B cell (primary cell): ENCODE measurements at regions not wholly inside any gene's neighbourhood (a gene's known extent, or its start where the extent isn't known, plus 50 kb on each side); places are given as distances from the start of the nearest gene placed in this dataset.

Source experiments
- ATAC-seq: fragments of 200-7000 bp; cut with Tn5 transposase; one replicate; pipeline ENCODE4 v1.10.0; 2021; ENCODE audit warnings: low read depth, mild to moderate bottlenecking, moderate number of reproducible peaks, moderate library complexity
- CTCF ChIA-PET: fragments of 350-600 bp; sonication (Branson Sonifier 250); formaldehyde crosslinking; loops from one replicate; lab custom pipeline; 2021; ENCODE audit warnings: antibody characterized with exemption, inconsistent platforms; lab: Charles Lee
- POLR2A ChIA-PET: fragments of 350-600 bp; sonication (Branson Sonifier 250); formaldehyde crosslinking; loops from one replicate; lab custom pipeline; 2021; ENCODE audit warnings: antibody characterized with exemption; lab: Charles Lee
- DNase-seq: peaks from one replicate; pipeline ENCODE4 v3.0.0; 2013
- H2AFZ ChIP-seq: 2 replicates; pipeline ENCODE4 v1.6.1; 2012; ENCODE audit warnings: mild to moderate bottlenecking, low read depth, low read length; ENCODE audit not compliant: insufficient read depth, poor library complexity, severe bottlenecking
- H3K27ac ChIP-seq, 2 donors: 1 replicate in 1 of 2; 2 replicates in 1 of 2; pipeline ENCODE4 v1.5.1; 2012 to 2013; ENCODE audit warnings: low read length in 2 of 2, mild to moderate bottlenecking in 2 of 2, moderate library complexity in 1 of 2
- H3K27me3 ChIP-seq, 4 experiments: fragments of 200-600 bp in 1 of 4; sonication (generic) in 1 of 4; replicated peaks in 1 of 4; 1 replicate in 2 of 4; 2 replicates in 2 of 4; pipeline versions ENCODE4 v1.6.1 to v1.7.0; 2013 to 2016; ENCODE audit warnings: low read length in 3 of 4, mild to moderate bottlenecking in 2 of 4, mixed read lengths in 1 of 4, moderate library complexity in 1 of 4; ENCODE audit not compliant: insufficient read depth in 4 of 4, control insufficient read depth in 3 of 4; ENCODE audit errors: control extremely low read depth in 1 of 4
- H3K36me3 ChIP-seq, 2 experiments: replicated peaks in 1 of 2; 1 replicate in 1 of 2; 2 replicates in 1 of 2; pipeline versions ENCODE4 v1.6.1 to v1.7.1; 2013; ENCODE audit warnings: low read length in 1 of 2; ENCODE audit not compliant: insufficient read depth in 2 of 2, control insufficient read depth in 1 of 2; ENCODE audit errors: control extremely low read depth in 1 of 2, extremely low read depth in 1 of 2
- H3K4me1 ChIP-seq, 2 donors: fragments of 200-600 bp in 1 of 2; sonication (generic) in 1 of 2; 1 replicate in 1 of 2; 2 replicates in 1 of 2; pipeline versions ENCODE4 v1.5.1 to v1.6.1; 2013 to 2017; ENCODE audit warnings: low read length in 2 of 2; ENCODE audit not compliant: control insufficient read depth in 2 of 2, insufficient read depth in 2 of 2
- H3K4me2 ChIP-seq: replicated peaks from 2 replicates; pipeline ENCODE3; 2012; ENCODE audit warnings: mild to moderate bottlenecking, low read depth, low read length; ENCODE audit not compliant: poor library complexity, severe bottlenecking
- H3K4me3 ChIP-seq, 5 experiments: fragments of 200-600 bp in 1 of 5; sonication (generic) in 1 of 5; 1 replicate in 3 of 5; 2 replicates in 2 of 5; pipeline versions ENCODE4 v1.5.1 to v1.7.0; 2011 to 2016; ENCODE audit warnings: low read length in 4 of 5, mild to moderate bottlenecking in 4 of 5, low read depth in 2 of 5, control low read depth in 1 of 5, moderate library complexity in 1 of 5; ENCODE audit not compliant: insufficient read depth in 1 of 5; ENCODE audit errors: control extremely low read depth in 1 of 5, extremely low read depth in 1 of 5
- H3K79me2 ChIP-seq: fragments of 200-600 bp; sonication (generic); one replicate; pipeline ENCODE4 v1.6.0; 2016; ENCODE audit warnings: low read length; ENCODE audit not compliant: control insufficient read depth, insufficient read depth
- H3K9ac ChIP-seq: fragments of 200-600 bp; sonication (generic); 2 replicates; pipeline ENCODE4 v1.6.1; 2017; ENCODE audit warnings: mild to moderate bottlenecking, low read length, moderate library complexity
- H3K9me3 ChIP-seq, 3 donors: one replicate each; pipeline versions ENCODE4 v1.6.1 to v1.7.1; 2013; ENCODE audit warnings: low read length in 2 of 3; ENCODE audit not compliant: control insufficient read depth in 2 of 3, insufficient read depth in 1 of 3; ENCODE audit errors: control extremely low read depth in 1 of 3
- H4K20me1 ChIP-seq: 2 replicates; pipeline ENCODE4 v1.6.0; 2012; ENCODE audit warnings: mild to moderate bottlenecking, low read length; ENCODE audit not compliant: insufficient read depth, control insufficient read depth, poor library complexity, severe bottlenecking
- H3K27ac Mint-ChIP-seq: one replicate; pipeline ENCODE4 v1.8.0; 2021; ENCODE audit warnings: mixed read lengths
- H3K27me3 Mint-ChIP-seq: one replicate; pipeline ENCODE4 v1.8.0; 2021; ENCODE audit warnings: mixed read lengths
- H3K4me1 Mint-ChIP-seq: one replicate; pipeline ENCODE4 v1.8.0; 2021; ENCODE audit warnings: mixed read lengths
- H3K4me3 Mint-ChIP-seq: one replicate; pipeline ENCODE4 v1.8.0; 2021; ENCODE audit warnings: mixed read lengths
- H3K9me3 Mint-ChIP-seq: one replicate; pipeline ENCODE4 v1.8.0; 2022; ENCODE audit warnings: mixed read lengths; ENCODE audit not compliant: insufficient read depth
- CTCF ChIP-seq: fragments of 200-600 bp; IDR thresholded peaks from one replicate; pipeline ENCODE4 v1.8.0; 2022; ENCODE audit warnings: antibody characterized with exemption, mild to moderate bottlenecking
- EZH2 ChIP-seq: IDR thresholded peaks from 2 replicates; pipeline ENCODE4 v1.6.1; 2012; ENCODE audit warnings: borderline replicate concordance, low read depth, mild to moderate bottlenecking, moderate library complexity, low read length; ENCODE audit not compliant: insufficient read depth, poor library complexity, severe bottlenecking
- WGBS: methylation state at CpG from one replicate; pipeline ENCODE4 v1.1.5; 2013; ENCODE audit warnings: missing lambda C conversion rate; ENCODE audit not compliant: insufficient coverage; 5-methylcytosine and 5-hydroxymethylcytosine counted together
- intact Hi-C: fragments of 100-400 bp; cut with micrococcal nuclease; formaldehyde crosslinking; loops from one replicate; pipeline ENCODE4 v1.10.0; 2022

- H3K4me1 ChIP-seq = no peaks in the 10 kb centered on the region
- no peaks in the 10 kb centered on the region for H3K27me3 ChIP-seq
- H3K9me3 ChIP-seq = no peaks in the 10 kb centered on the region
- ATAC-seq (no peak), DNase-seq (no peak)
- WGBS = 96% methylated on average over 6 of the region's 7 CpGs
- no peak overlapping the region for H3K4me3 ChIP-seq
- ChIA-PET CTCF (interaction anchor here (1.3 kb wide), 1 partner anchor 302 kb away, joined by 6 read pairs; no protein-coding TSS in a partner anchor), POLR2A (no interaction called here)
- H3K4me3 Mint-ChIP-seq = no peak overlapping the region
- peaks cover 14% of the 10 kb centered on the region for H3K27me3 Mint-ChIP-seq
- H3K9ac ChIP-seq = no peak overlapping the region
- intact Hi-C loops = loop anchor here (5.0 kb wide), 1 partner anchor 301 kb away; no protein-coding TSS in a partner anchor
- H3K79me2 ChIP-seq = no peaks in the 10 kb centered on the region
- H4K20me1 ChIP-seq = no peaks in the 10 kb centered on the region
- TF ChIP-seq EZH2 (no peak), CTCF (no peak)
- no peak overlapping the region for H3K4me2 ChIP-seq
- no peak overlapping the region for H2AFZ ChIP-seq
- H3K36me3 ChIP-seq = no peaks in the 10 kb centered on the region
- no peak overlapping the region for H3K27ac ChIP-seq
- no peak overlapping the region for H3K27ac Mint-ChIP-seq
- H3K9me3 Mint-ChIP-seq = no peaks in the 10 kb centered on the region
- H3K4me1 Mint-ChIP-seq = no peaks in the 10 kb centered on the region
Observed at GRCh38 chr9:14466429-14466818, 152.5 kb upstream of the NFIB start.

- Histone ChIP-seq H2AFZ (no peak overlapping the region), H3K4me1 (no peaks in the 10 kb centered on the region), H3K36me3 (no peaks in the 10 kb centered on the region), H3K79me2 (no peaks in the 10 kb centered on the region), H3K27me3 (no peaks in the 10 kb centered on the region), H3K9ac (no peak overlapping the region), H3K4me2 (no peak overlapping the region), H4K20me1 (no peaks in the 10 kb centered on the region), H3K4me3 (no peak overlapping the region), H3K27ac (no peak overlapping the region), H3K9me3 (no peaks in the 10 kb centered on the region)
- no CpG with 5 or more reads among the region's 1 CpG for WGBS
- intact Hi-C loops = no loop called here
- Mint-ChIP-seq H3K4me1 (no peaks in the 10 kb centered on the region), H3K9me3 (no peaks in the 10 kb centered on the region), H3K4me3 (no peak overlapping the region), H3K27ac (no peak overlapping the region), H3K27me3 (peaks cover 4% of the 10 kb centered on the region)
- DNase-seq = no peak
- no peak for TF ChIP-seq EZH2
- ATAC-seq = no peak
- ChIA-PET POLR2A (no interaction called here), CTCF (no interaction called here)
Observed at GRCh38 chr9:14462950-14463349, 149.0 kb upstream of the NFIB start.
